Stimulated activated CD4-positive, alpha-beta T cell treated with anti-CD3 and anti-CD28 coated beads, Interleukin-15, amount 100 ng/mL, for 1 hour (primary cell): ENCODE measurements at regions not wholly inside any gene's neighbourhood (a gene's known extent, or its start where the extent isn't known, plus 50 kb on each side); places are given as distances from the start of the nearest gene placed in this dataset.
A peak's percentile ranks its signal among the peaks of the same experiment; 100 is the strongest.
"Not testable (repeated sequence)": the region's sequence is repeated elsewhere in the genome, so short reads cannot be mapped to it uniquely, and the experiment has no call there.

Experiments
- DNase-seq, 2 donors: peaks; one replicate each; pipeline ENCODE4 v3.0.0-alpha.2; 2020; ENCODE audit warnings: low read depth in 1 of 2, low spot score in 1 of 2

GRCh38 chr5:34188001-34188822 lies 145.2 kb upstream of the C1QTNF3 start:
- peak; percentile 33 to 47 for DNase-seq

- peak in 1 of 2 donors; percentile 19 for DNase-seq
Measured at GRCh38 chr5:34189246-34189645, 146.2 kb upstream of the C1QTNF3 start.

GRCh38 chr5:34189752-34190411 lies 146.9 kb upstream of the C1QTNF3 start:
- DNase-seq: peak in 1 of 2 donors; percentile 13

GRCh38 chr5:34190466-34190865 lies 147.5 kb upstream of the C1QTNF3 start:
- DNase-seq: peak in 1 of 2 donors; percentile 7

GRCh38 chr5:34191279-34191744 lies 148.3 kb upstream of the C1QTNF3 start:
- DNase-seq: peak in 1 of 2 donors; percentile 20

GRCh38 chr5:34192064-34192922 lies 149.3 kb upstream of the C1QTNF3 start:
- peak in 1 of 2 donors; percentile 6 for DNase-seq

GRCh38 chr5:34192923-34193262 lies 149.9 kb upstream of the C1QTNF3 start:
- DNase-seq: not testable (repeated sequence)

- not testable (repeated sequence) for DNase-seq
Measured at GRCh38 chr5:34193297-34193696, 150.3 kb upstream of the C1QTNF3 start.

GRCh38 chr5:34193804-34194203 lies 150.8 kb upstream of the C1QTNF3 start:
- DNase-seq: not testable (repeated sequence)

GRCh38 chr5:34196091-34196490 lies 153.1 kb upstream of the C1QTNF3 start:
- DNase-seq: not testable (repeated sequence)

GRCh38 chr5:34205347-34205746 lies 162.3 kb upstream of the C1QTNF3 start:
- DNase-seq: not testable (repeated sequence)

- not testable (repeated sequence) for DNase-seq
Measured at GRCh38 chr5:34217386-34217785, 174.4 kb upstream of the C1QTNF3 start.

- DNase-seq: not testable (repeated sequence)
Measured at GRCh38 chr5:34221329-34222073, 178.5 kb upstream of the C1QTNF3 start.

GRCh38 chr5:34223158-34223557 lies 180.1 kb upstream of the C1QTNF3 start:
- DNase-seq: not testable (repeated sequence)

- not testable (repeated sequence) for DNase-seq
Measured at GRCh38 chr5:34230402-34230801, 187.4 kb upstream of the C1QTNF3 start.

GRCh38 chr5:34243802-34244201 lies 200.8 kb upstream of the C1QTNF3 start:
- not testable (repeated sequence) for DNase-seq

GRCh38 chr5:34244281-34245031 lies 201.4 kb upstream of the C1QTNF3 start:
- DNase-seq: peak; percentile 54 to 62

- DNase-seq: not testable (repeated sequence)
Measured at GRCh38 chr5:34245032-34245394, 202.0 kb upstream of the C1QTNF3 start.

- DNase-seq: not testable (repeated sequence)
Measured at GRCh38 chr5:34245813-34246212, 202.8 kb upstream of the C1QTNF3 start.

GRCh38 chr5:34258598-34258997 lies 215.6 kb upstream of the C1QTNF3 start:
- not testable (repeated sequence) for DNase-seq
